ENCODE measurements at regions not wholly inside any gene's neighbourhood (a gene's known extent, or its start where the extent isn't known, plus 50 kb on each side); places are given as distances from the start of the nearest gene placed in this dataset.
A peak's percentile ranks its signal among the peaks of the same experiment; 100 is the strongest.

GRCh38 chr12:67539329-67539728 is 109.2 kb upstream of the DYRK2 start:
- no peak for DNase-seq

DNA sequence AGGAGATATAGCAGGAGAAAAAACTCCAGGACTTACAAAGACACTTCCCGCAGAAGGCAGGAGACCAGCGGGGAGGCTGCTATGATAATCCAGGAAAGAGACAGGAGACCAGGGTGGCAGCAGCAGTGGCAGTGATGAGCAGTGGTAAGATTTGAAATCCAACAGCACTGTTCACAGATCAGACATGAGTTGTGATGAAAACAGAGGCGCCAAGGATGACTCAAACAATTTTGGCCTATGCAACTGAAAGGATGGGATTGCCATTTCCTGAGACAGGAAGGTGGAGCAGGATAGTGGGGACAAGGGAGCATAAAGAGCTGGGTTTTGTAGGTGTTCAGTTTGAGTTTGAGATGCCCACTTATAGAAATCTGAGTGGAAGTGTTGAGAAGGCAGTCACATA is 108.6 kb upstream of the DYRK2 start:
- no peak for DNase-seq

DNA sequence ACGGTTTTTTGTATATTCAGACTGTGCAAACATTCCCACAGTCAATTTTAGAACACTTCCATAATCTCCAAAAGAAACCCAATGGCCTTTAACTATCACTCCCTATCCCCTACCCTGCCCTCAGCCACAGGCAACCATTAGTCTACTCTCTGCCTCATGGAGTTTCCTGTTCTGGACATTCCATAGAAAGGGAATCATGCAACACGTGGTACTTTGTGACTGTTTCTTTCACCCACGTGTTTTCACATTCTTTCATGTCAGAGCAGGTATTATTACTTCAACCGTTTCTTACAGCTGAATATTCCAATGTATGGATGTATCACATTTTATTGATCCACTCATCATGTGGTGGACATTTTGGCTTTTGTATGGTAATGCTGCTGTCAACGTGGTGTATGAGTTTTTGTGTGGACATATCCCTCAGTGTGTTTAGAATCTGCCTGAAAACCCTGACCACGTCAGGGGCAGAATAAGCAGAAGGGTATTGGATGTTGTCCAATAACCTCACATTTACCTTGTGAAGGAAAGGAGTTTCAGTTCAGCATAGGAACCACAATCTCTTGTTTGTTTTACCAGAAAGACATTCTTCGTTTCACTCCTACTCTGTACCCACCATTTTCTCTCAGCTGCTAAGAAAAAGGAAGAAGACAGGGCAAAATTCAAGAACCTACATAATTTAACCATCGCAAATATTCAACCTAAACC is 107.5 kb upstream of the DYRK2 start:
- DNase-seq = no peak

DNA sequence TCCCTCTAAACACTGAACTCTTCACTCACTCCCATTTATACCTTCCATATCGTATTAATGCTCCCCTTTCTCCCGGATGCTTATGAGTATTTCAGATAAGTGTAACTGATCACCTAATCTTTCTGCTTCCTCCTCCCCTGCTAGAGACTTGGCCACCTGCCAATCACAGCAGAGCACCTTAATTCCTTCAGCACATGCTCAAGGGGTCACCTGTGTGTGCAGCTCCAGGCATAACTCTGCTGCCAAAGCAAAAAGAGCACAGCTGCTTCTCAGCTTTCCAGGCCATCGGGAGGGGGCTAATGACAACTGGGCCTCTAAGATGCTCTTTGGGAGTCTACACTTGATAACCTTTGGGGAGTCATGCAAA is 106.9 kb upstream of the DYRK2 start:
- DNase-seq = no peak

- DNase-seq = no peak
Measured at GRCh38 chr12:67543021-67543770, 105.3 kb upstream of the DYRK2 start.

- no peak for DNase-seq
Measured at GRCh38 chr12:67545298-67545697, 103.2 kb upstream of the DYRK2 start.

GRCh38 chr12:67546746-67547145 is 101.8 kb upstream of the DYRK2 start:
- no peak for DNase-seq

DNA sequence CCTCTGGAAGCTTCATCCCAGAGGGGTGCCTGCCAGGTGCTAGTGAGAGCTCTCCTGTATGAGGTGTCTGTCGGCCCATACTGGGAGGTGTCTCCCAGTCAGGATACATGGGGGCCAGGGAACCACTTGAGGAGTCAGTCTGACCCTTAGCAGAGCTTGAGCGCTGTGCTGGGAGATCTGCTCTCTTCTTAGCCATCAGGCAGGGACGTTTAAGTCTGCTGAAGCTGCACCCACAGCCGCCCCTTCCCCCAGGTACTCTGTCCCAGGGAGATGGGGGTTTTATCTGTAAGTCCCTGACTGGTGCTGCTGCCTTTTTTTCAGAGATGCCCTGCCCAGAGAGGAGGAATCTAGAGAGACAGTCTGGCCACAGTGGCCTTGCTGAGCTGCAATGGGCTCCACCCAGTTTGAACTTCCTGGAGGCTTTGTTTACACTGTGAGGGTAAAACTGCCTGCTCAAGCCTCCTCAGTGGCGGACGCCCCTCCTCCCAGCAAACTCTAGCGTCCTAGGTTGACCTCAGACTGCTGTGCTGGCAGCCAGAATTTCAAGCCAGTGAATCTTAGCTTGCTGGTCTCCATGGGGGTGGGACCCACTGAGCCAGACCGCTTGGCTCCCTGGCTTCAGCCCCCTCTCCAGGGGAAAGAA is 93.3 kb upstream of the DYRK2 start:
- peak in 2 of 5 donors; percentile 5 to 61 for DNase-seq

- no peak for DNase-seq
Measured at GRCh38 chr12:67558775-67559174, 89.8 kb upstream of the DYRK2 start.

DNA sequence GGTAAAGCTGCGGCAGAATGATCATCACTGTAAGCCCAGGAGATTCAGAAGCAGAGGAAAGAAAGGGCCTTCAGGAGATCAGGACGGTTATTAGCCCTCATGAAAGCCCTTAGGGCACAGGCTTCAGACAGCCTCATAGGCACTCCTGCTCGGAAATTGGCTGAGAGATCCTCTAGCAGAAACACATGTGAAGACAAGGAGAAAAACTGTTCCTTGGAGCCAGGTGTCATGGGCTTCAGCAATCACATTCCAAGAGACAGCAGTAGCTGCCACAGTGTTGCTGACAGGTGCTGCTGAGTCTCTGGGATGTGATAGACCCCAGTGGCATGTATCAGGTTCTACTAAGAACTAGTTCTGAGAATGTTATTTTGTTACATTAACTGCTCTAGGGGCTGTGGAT is 88.8 kb upstream of the DYRK2 start:
- DNase-seq = no peak

GRCh38 chr12:67562513-67563287 is 85.8 kb upstream of the DYRK2 start:
- DNase-seq = no peak

- no peak for DNase-seq
Measured at GRCh38 chr12:67568055-67568454, 80.5 kb upstream of the DYRK2 start.

GRCh38 chr12:67572492-67572891 is 76.1 kb upstream of the DYRK2 start:
- DNase-seq = no peak

DNA sequence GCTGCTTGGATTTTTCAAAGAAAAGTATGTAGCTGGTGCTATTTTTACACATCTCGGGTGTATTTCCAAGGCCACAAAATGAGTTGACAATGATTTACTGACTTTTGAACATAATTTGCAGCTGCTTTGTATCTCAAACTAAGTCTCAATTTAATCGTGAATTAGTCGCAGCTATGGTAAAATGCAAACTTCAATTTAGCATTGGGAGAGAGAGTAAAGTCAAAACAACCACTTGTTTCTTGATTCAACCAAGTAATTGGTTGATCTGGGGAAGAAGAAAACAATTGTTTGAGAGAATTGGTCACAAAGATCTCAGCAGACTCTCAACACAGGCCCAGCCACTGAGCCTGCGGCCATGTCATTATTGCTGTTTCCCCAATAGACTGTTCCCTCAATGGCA is 75.0 kb upstream of the DYRK2 start:
- no peak for DNase-seq

DNA sequence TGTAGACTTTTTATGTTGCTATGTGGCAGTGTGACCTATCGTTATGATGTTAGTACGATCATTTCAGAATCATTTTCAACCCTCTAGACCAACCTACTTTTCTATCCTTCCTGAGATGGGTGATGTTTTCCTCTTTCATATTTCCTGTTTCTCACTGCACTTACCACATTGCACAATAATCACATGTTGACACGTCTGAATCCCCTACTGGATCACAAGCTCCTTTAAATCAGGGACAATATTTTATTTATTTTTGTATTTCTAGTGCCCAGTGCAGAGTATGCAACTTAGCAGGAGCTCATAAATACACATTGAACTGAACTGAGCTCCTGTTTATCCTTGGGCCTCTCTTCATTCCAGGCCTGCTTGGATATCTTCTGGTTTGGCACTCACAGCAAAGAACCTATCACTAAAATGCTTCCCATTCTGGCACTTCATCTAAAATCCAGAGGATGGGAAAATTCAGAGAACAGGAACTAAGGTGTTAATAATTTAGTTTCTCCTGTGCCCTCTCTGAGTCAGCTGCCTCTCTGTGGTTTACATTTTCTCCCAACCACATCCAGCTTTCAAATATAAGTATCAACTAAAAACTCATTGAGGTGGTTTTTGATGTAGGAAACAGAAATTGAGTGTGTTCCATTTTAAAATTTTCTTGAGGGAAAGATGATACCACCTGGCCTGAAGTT is 69.4 kb upstream of the DYRK2 start:
- peak in 2 of 5 donors; percentile 9 to 42 for DNase-seq

GRCh38 chr12:67579662-67580003 is 68.9 kb upstream of the DYRK2 start:
- DNase-seq = no peak

- DNase-seq = no peak
Measured at GRCh38 chr12:67582238-67582834, 66.2 kb upstream of the DYRK2 start.

- no peak for DNase-seq
Measured at GRCh38 chr12:67582844-67583243, 65.7 kb upstream of the DYRK2 start.

GRCh38 chr12:67586951-67587350 is 61.6 kb upstream of the DYRK2 start:
- DNase-seq = no peak

- DNase-seq = no peak
Measured at GRCh38 chr12:67589078-67589477, 59.5 kb upstream of the DYRK2 start.

DNA sequence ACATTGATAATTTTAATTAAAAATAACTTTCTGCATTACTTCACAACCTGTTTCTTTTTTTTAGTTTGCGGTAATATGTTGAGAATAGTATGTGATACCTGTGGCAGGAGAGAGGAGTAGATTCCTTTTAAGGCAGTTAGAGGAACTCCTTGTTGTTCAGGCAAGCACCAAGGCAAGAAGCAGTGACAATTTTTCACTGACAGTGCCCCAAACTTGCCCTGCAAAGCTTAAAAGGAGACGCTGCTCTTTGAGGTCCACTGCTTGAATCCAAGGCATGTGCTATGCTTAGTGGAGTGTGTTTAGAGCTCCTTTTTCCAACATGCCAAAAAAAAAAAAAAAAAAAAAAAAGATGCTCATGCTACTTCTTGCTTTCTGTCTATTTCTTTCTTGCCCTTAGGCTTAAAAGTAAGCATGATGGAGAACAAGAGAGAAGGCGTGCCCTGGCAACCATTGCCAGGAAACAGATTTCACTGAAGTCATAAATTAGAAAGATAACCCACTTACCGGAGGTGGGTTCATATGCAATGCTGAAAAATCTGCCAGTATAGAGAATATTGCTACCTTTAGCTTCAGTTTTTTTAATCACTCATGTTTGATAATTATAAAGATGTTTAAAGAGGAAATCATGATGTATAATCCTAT is 58.3 kb upstream of the DYRK2 start:
- DNase-seq = peak in 3 of 5 donors; percentile 4 to 61 (median 8)
